A549 (cell line): ENCODE measurements at regions not wholly inside any gene's neighbourhood (a gene's known extent, or its start where the extent isn't known, plus 50 kb on each side); places are given as distances from the start of the nearest gene placed in this dataset.

Experiments used
- CHD4 ChIP-seq: fragments of 200-600 bp; sonication (generic); IDR thresholded peaks from 2 replicates; pipeline ENCODE4 v1.6.1; 2016; ENCODE audit warnings: antibody characterized with exemption, mild to moderate bottlenecking, borderline replicate concordance
- HDAC2 ChIP-seq: fragments of 200-600 bp; sonication (generic); IDR thresholded peaks from 2 replicates; pipeline ENCODE4 v1.6.1; 2016
- JUN ChIP-seq, 2 experiments: fragments of >200 bp; sonication (Bioruptor Twin); formaldehyde crosslinking; IDR thresholded peaks; 2 replicates in 1 of 2; 3 replicates in 1 of 2; pipeline ENCODE4 v1.6.1; 2016 to 2017
- KDM1A ChIP-seq: fragments of 200-600 bp; sonication (generic); IDR thresholded peaks from 2 replicates; pipeline ENCODE4 v1.6.1; 2016; ENCODE audit warnings: low read depth, mild to moderate bottlenecking
- KDM5A ChIP-seq: fragments of 200-600 bp; sonication (generic); IDR thresholded peaks from 2 replicates; pipeline ENCODE4 v1.6.1; 2016; ENCODE audit warnings: antibody characterized with exemption, mild to moderate bottlenecking
- MAZ ChIP-seq: fragments of 150-350 bp; IDR thresholded peaks from 2 replicates; pipeline ENCODE4 v1.6.1; 2014; ENCODE audit warnings: antibody characterized with exemption, low read depth, low read length, borderline replicate concordance
- POLR2A ChIP-seq: IDR thresholded peaks from 2 replicates; pipeline ENCODE4 v1.6.1; 2012; ENCODE audit warnings: mild to moderate bottlenecking, low read length
- TF ChIP-seq, protein P1 (sequence below): fragments of 200-600 bp; sonication (generic); IDR thresholded peaks from 2 replicates; pipeline ENCODE4 v1.6.1; 2016; ENCODE audit warnings: antibody characterized with exemption, mild to moderate bottlenecking, moderate library complexity
- TF ChIP-seq, protein P2 (sequence below): fragments of >200 bp; sonication (Bioruptor Twin); formaldehyde crosslinking; IDR thresholded peaks from 3 replicates; pipeline ENCODE4 v1.5.1; 2016
- TF ChIP-seq, protein P3 (sequence below): IDR thresholded peaks from 2 replicates; pipeline ENCODE4 v1.6.1; 2012

DNA sequence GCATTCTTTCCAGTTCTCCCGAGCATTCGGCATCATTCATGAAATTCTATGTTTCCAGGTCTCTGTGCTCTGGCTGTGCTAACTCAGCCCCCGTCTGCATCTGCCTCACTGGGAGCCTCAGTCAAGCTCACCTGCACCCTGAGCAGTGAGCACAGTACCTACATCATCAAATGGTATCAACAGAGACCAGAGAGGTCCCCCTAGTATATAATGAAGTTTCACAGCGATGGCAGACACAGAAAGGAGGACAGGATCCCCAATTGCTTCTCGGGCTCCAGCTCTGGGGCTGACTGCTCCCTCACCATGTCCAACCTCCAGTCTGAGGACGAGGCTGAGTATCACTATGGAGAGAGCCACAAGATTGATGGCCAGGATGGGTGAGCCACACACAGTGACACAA lies 52.8 kb upstream of the IGLL5 start:
- TF ChIP-seq, protein P1, sequence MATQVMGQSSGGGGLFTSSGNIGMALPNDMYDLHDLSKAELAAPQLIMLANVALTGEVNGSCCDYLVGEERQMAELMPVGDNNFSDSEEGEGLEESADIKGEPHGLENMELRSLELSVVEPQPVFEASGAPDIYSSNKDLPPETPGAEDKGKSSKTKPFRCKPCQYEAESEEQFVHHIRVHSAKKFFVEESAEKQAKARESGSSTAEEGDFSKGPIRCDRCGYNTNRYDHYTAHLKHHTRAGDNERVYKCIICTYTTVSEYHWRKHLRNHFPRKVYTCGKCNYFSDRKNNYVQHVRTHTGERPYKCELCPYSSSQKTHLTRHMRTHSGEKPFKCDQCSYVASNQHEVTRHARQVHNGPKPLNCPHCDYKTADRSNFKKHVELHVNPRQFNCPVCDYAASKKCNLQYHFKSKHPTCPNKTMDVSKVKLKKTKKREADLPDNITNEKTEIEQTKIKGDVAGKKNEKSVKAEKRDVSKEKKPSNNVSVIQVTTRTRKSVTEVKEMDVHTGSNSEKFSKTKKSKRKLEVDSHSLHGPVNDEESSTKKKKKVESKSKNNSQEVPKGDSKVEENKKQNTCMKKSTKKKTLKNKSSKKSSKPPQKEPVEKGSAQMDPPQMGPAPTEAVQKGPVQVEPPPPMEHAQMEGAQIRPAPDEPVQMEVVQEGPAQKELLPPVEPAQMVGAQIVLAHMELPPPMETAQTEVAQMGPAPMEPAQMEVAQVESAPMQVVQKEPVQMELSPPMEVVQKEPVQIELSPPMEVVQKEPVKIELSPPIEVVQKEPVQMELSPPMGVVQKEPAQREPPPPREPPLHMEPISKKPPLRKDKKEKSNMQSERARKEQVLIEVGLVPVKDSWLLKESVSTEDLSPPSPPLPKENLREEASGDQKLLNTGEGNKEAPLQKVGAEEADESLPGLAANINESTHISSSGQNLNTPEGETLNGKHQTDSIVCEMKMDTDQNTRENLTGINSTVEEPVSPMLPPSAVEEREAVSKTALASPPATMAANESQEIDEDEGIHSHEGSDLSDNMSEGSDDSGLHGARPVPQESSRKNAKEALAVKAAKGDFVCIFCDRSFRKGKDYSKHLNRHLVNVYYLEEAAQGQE, result no peak
- TF ChIP-seq, protein P2, sequence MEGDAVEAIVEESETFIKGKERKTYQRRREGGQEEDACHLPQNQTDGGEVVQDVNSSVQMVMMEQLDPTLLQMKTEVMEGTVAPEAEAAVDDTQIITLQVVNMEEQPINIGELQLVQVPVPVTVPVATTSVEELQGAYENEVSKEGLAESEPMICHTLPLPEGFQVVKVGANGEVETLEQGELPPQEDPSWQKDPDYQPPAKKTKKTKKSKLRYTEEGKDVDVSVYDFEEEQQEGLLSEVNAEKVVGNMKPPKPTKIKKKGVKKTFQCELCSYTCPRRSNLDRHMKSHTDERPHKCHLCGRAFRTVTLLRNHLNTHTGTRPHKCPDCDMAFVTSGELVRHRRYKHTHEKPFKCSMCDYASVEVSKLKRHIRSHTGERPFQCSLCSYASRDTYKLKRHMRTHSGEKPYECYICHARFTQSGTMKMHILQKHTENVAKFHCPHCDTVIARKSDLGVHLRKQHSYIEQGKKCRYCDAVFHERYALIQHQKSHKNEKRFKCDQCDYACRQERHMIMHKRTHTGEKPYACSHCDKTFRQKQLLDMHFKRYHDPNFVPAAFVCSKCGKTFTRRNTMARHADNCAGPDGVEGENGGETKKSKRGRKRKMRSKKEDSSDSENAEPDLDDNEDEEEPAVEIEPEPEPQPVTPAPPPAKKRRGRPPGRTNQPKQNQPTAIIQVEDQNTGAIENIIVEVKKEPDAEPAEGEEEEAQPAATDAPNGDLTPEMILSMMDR, result no peak
- TF ChIP-seq JUN (IDR thresholded peaks at IDR 0.05) (no peak), KDM5A (no peak), CHD4 (no peak), POLR2A (no peak), KDM1A (no peak), MAZ (no peak), HDAC2 (no peak)
- TF ChIP-seq, protein P3, sequence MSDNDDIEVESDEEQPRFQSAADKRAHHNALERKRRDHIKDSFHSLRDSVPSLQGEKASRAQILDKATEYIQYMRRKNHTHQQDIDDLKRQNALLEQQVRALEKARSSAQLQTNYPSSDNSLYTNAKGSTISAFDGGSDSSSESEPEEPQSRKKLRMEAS, result no peak
